Neural cell (in vitro differentiated cells): ENCODE measurements at regions not wholly inside any gene's neighbourhood (a gene's known extent, or its start where the extent isn't known, plus 50 kb on each side); places are given as distances from the start of the nearest gene placed in this dataset.

Experiments
- H2AFZ ChIP-seq: fragments of 200-600, 300-800 bp; sonication (generic), shearing (Covaris generic); 2 replicates; pipeline ENCODE4 v1.6.0; 2014; ENCODE audit warnings: low read depth, mild to moderate bottlenecking, antibody characterized with exemption, low read length, moderate library complexity
- H3F3A ChIP-seq: fragments of 200-600 bp; shearing (Covaris generic); 2 replicates; pipeline ENCODE4 v1.6.1; 2016; ENCODE audit warnings: mild to moderate bottlenecking, moderate library complexity, mixed read lengths, antibody characterized with exemption, low read length; ENCODE audit not compliant: insufficient read depth, poor library complexity, severe bottlenecking
- H3K27ac ChIP-seq: fragments of 200-600, 300-800 bp; sonication (generic), shearing (Covaris generic); 2 replicates; pipeline ENCODE4 v1.5.1; 2014; ENCODE audit warnings: mild to moderate bottlenecking, low read length, moderate library complexity
- H3K27me3 ChIP-seq: fragments of 300-800, 200-600 bp; sonication (generic), shearing (Covaris generic); 2 replicates; pipeline ENCODE4 v1.6.0; 2014; ENCODE audit warnings: mild to moderate bottlenecking, low read depth, low read length, moderate library complexity; ENCODE audit not compliant: insufficient read depth
- H3K36me3 ChIP-seq: fragments of 300-800, 200-600 bp; sonication (generic), shearing (Covaris generic); 2 replicates; pipeline ENCODE4 v1.5.1; 2014; ENCODE audit warnings: mild to moderate bottlenecking, antibody characterized with exemption, low read length, moderate library complexity; ENCODE audit not compliant: insufficient read depth
- H3K4me2 ChIP-seq: fragments of 300-800, 200-600 bp; sonication (generic), shearing (Covaris generic); 2 replicates; pipeline ENCODE4 v1.6.0; 2014; ENCODE audit warnings: mild to moderate bottlenecking, low read length
- H3K4me3 ChIP-seq: fragments of 300-800, 200-600 bp; sonication (generic), shearing (Covaris generic); 2 replicates; pipeline ENCODE4 v1.5.1; 2014; ENCODE audit warnings: mild to moderate bottlenecking, low read length, moderate library complexity
- H3K79me2 ChIP-seq: fragments of 200-600 bp; shearing (Covaris generic); replicated peaks from 2 replicates; pipeline ENCODE4 v1.6.0; 2014; ENCODE audit warnings: mild to moderate bottlenecking, low read length, moderate library complexity; ENCODE audit not compliant: insufficient read depth
- H3K9ac ChIP-seq: fragments of 300-800, 200-600 bp; sonication (generic), shearing (Covaris generic); 2 replicates; pipeline ENCODE4 v1.6.1; 2016; ENCODE audit warnings: mild to moderate bottlenecking, low read length, mixed read lengths
- H3K9me2 ChIP-seq: fragments of 200-600 bp; shearing (Covaris generic); 2 replicates; pipeline ENCODE4 v1.6.1; 2016; ENCODE audit warnings: mild to moderate bottlenecking, low read length, mixed read lengths; ENCODE audit not compliant: insufficient read depth
- H3K9me3 ChIP-seq: fragments of 200-600, 300-800 bp; sonication (generic), shearing (Covaris generic); 2 replicates; pipeline ENCODE4 v1.6.1; 2016; ENCODE audit warnings: mild to moderate bottlenecking, mixed run types, low read length, moderate library complexity, mixed read lengths
- H4K20me1 ChIP-seq: fragments of 200-600 bp; shearing (Covaris generic); 2 replicates; pipeline ENCODE4 v1.6.1; 2016; ENCODE audit warnings: mild to moderate bottlenecking, mixed run types; ENCODE audit not compliant: insufficient read depth
- EP300 ChIP-seq: fragments of 450-650 bp; conservative IDR thresholded peaks from 2 replicates; pipeline ENCODE4 v1.6.1; 2014; ENCODE audit warnings: antibody characterized with exemption, mild to moderate bottlenecking, moderate library complexity; ENCODE audit not compliant: poor library complexity, severe bottlenecking
- EZH2 ChIP-seq: fragments of 200-600, 300-800 bp; shearing (Covaris generic), sonication (generic); IDR thresholded peaks from 2 replicates; pipeline ENCODE4 v1.6.1; 2014; ENCODE audit warnings: antibody characterized with exemption, low read length, borderline replicate concordance, mild to moderate bottlenecking; ENCODE audit not compliant: insufficient read depth, poor library complexity, severe bottlenecking
- MXI1 ChIP-seq: fragments of 450-650 bp; conservative IDR thresholded peaks from 2 replicates; pipeline ENCODE4 v1.6.1; 2014; ENCODE audit warnings: antibody characterized with exemption, mild to moderate bottlenecking; ENCODE audit not compliant: poor library complexity, severe bottlenecking
- POLR2AphosphoS5 ChIP-seq: IDR thresholded peaks from 2 replicates; pipeline ENCODE4 v1.6.1; 2012
- RAD21 ChIP-seq: fragments of 450-650 bp; conservative IDR thresholded peaks from 2 replicates; pipeline ENCODE4 v1.6.1; 2014; ENCODE audit warnings: antibody characterized with exemption, mild to moderate bottlenecking, moderate library complexity
- REST ChIP-seq: IDR thresholded peaks from 2 replicates; pipeline ENCODE4 v1.6.1; 2012; ENCODE audit warnings: borderline replicate concordance
- SMC3 ChIP-seq: fragments of 450-650 bp; conservative IDR thresholded peaks from 2 replicates; pipeline ENCODE4 v1.6.1; 2014; ENCODE audit warnings: antibody characterized with exemption, mild to moderate bottlenecking, moderate library complexity; ENCODE audit not compliant: poor library complexity
- TAF1 ChIP-seq: IDR thresholded peaks from 2 replicates; pipeline ENCODE4 v1.6.1; 2012; ENCODE audit warnings: low read depth
- TF ChIP-seq, protein P1 (sequence below): fragments of 450-650 bp; IDR thresholded peaks from 2 replicates; pipeline ENCODE4 v1.5.1; 2014; ENCODE audit warnings: antibody characterized with exemption, mild to moderate bottlenecking, moderate library complexity; ENCODE audit not compliant: poor library complexity, severe bottlenecking

- no peak overlapping the region for H3K27ac ChIP-seq
- no peaks in the 10 kb centered on the region for H3K9me2 ChIP-seq
- H2AFZ ChIP-seq = no peak overlapping the region
- H3F3A ChIP-seq = no peaks in the 10 kb centered on the region
- H4K20me1 ChIP-seq = no peaks in the 10 kb centered on the region
- no peak overlapping the region for H3K4me2 ChIP-seq
- no peaks in the 10 kb centered on the region for H3K27me3 ChIP-seq
- H3K79me2 ChIP-seq = no peaks in the 10 kb centered on the region
- no peak for TF ChIP-seq SMC3
- TF ChIP-seq EZH2 = no peak
- TF ChIP-seq POLR2AphosphoS5 = no peak
- TF ChIP-seq MXI1 = no peak
- TF ChIP-seq EP300 = no peak
- TF ChIP-seq REST = no peak
- TF ChIP-seq, protein P1, sequence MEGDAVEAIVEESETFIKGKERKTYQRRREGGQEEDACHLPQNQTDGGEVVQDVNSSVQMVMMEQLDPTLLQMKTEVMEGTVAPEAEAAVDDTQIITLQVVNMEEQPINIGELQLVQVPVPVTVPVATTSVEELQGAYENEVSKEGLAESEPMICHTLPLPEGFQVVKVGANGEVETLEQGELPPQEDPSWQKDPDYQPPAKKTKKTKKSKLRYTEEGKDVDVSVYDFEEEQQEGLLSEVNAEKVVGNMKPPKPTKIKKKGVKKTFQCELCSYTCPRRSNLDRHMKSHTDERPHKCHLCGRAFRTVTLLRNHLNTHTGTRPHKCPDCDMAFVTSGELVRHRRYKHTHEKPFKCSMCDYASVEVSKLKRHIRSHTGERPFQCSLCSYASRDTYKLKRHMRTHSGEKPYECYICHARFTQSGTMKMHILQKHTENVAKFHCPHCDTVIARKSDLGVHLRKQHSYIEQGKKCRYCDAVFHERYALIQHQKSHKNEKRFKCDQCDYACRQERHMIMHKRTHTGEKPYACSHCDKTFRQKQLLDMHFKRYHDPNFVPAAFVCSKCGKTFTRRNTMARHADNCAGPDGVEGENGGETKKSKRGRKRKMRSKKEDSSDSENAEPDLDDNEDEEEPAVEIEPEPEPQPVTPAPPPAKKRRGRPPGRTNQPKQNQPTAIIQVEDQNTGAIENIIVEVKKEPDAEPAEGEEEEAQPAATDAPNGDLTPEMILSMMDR = no peak
- TF ChIP-seq TAF1 = no peak
- TF ChIP-seq RAD21 = no peak
- H3K9ac ChIP-seq = no peak overlapping the region
- H3K9me3 ChIP-seq = no peaks in the 10 kb centered on the region
- H3K4me3 ChIP-seq = no peak overlapping the region
- no peaks in the 10 kb centered on the region for H3K36me3 ChIP-seq
Measured at GRCh38 chr13:31045286-31046081, 113.0 kb downstream of the TEX26 start.

GRCh38 chr13:31044364-31045285, 112.2 kb downstream of the TEX26 start:
- TF ChIP-seq REST (no peak), EZH2 (no peak), EP300 (peak; percentile 23), SMC3 (peak; percentile 97), MXI1 (peak; percentile 32), RAD21 (peak; percentile 100), POLR2AphosphoS5 (peak; percentile 9), TAF1 (no peak)
- TF ChIP-seq, protein P1 = peak; percentile 98
- Histone ChIP-seq H4K20me1 (no peaks in the 10 kb centered on the region), H3K27me3 (no peaks in the 10 kb centered on the region), H2AFZ (no peak overlapping the region), H3K4me3 (no peak overlapping the region), H3K36me3 (no peaks in the 10 kb centered on the region), H3K4me2 (no peak overlapping the region), H3K9me3 (no peaks in the 10 kb centered on the region), H3K27ac (no peak overlapping the region), H3F3A (no peaks in the 10 kb centered on the region), H3K9ac (no peak overlapping the region), H3K9me2 (no peaks in the 10 kb centered on the region), H3K79me2 (no peaks in the 10 kb centered on the region)
